HepG2 (cell line): ENCODE measurements at regions not wholly inside any gene's neighbourhood (a gene's known extent, or its start where the extent isn't known, plus 50 kb on each side); places are given as distances from the start of the nearest gene placed in this dataset.

Experiments used
- CREB3 ChIP-seq: sonication (generic); formaldehyde crosslinking; IDR thresholded peaks from 2 replicates; pipeline ENCODE4 v1.5.0; 2020; ENCODE audit warnings: missing genetic modification reagents
- FOSL1 ChIP-seq: sonication (generic); formaldehyde crosslinking; IDR thresholded peaks from 2 replicates; pipeline ENCODE4 v1.9.0; 2021; ENCODE audit warnings: missing genetic modification reagents, borderline replicate concordance
- GMEB1 ChIP-seq: sonication (generic); formaldehyde crosslinking; IDR thresholded peaks from 2 replicates; pipeline ENCODE4 v1.5.1; 2020; ENCODE audit warnings: missing genetic modification reagents, mild to moderate bottlenecking, borderline replicate concordance
- HOXA9 ChIP-seq: sonication (generic); formaldehyde crosslinking; IDR thresholded peaks from 2 replicates; pipeline ENCODE4 v1.8.1; 2022; ENCODE audit warnings: missing genetic modification reagents, mild to moderate bottlenecking, moderate library complexity, borderline replicate concordance
- ZNF546 ChIP-seq: sonication (generic); formaldehyde crosslinking; conservative IDR thresholded peaks from 2 replicates; pipeline ENCODE4 v1.8.1; 2023; ENCODE audit warnings: mild to moderate bottlenecking, missing genetic modification reagents
- ZNF547 ChIP-seq: sonication (generic); formaldehyde crosslinking; IDR thresholded peaks from 2 replicates; pipeline ENCODE4 v1.5.1; 2020; ENCODE audit warnings: mild to moderate bottlenecking, missing genetic modification reagents
- TF ChIP-seq, protein P1 (sequence below): sonication (generic); formaldehyde crosslinking; IDR thresholded peaks from 2 replicates; pipeline ENCODE4 v1.4.0; 2020; ENCODE audit warnings: missing genetic modification reagents, borderline replicate concordance

DNA sequence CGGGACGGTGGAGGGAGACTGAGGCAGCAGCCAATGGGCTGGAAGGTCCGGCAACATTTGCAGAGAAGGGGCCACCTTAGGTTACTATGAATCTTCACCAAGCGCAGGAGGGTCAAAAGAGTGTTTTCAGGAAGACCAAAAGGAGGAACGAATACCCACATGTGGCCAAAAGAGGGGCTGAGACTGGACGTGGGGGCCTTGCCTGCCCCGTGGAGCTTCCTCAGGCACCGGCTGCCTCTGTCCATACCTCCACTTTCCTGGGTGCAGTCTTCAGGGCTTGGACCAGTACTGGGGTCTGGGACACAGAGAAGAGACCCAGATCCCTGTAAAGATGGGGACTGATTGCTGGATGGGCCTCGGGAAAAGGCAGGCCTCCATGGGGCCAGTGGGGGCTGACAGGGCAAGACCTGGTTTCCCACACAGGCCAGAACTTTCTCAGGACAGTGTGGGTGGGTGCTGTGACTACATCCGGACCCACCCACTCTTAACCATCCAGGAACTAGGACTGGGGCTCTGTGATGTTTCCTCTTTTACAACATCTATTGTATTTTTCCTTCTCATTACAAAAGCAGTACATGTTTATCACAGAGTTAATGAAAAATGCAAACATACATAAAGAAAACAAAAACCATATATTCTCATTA, 294.7 kb downstream of the ZSWIM6 start (continued):
- TF ChIP-seq CREB3 (CRISPR knock-in tag): no peak
- TF ChIP-seq ZNF546 (CRISPR knock-in tag): no peak
- TF ChIP-seq ZNF547 (CRISPR knock-in tag): no peak
- TF ChIP-seq, protein P1, sequence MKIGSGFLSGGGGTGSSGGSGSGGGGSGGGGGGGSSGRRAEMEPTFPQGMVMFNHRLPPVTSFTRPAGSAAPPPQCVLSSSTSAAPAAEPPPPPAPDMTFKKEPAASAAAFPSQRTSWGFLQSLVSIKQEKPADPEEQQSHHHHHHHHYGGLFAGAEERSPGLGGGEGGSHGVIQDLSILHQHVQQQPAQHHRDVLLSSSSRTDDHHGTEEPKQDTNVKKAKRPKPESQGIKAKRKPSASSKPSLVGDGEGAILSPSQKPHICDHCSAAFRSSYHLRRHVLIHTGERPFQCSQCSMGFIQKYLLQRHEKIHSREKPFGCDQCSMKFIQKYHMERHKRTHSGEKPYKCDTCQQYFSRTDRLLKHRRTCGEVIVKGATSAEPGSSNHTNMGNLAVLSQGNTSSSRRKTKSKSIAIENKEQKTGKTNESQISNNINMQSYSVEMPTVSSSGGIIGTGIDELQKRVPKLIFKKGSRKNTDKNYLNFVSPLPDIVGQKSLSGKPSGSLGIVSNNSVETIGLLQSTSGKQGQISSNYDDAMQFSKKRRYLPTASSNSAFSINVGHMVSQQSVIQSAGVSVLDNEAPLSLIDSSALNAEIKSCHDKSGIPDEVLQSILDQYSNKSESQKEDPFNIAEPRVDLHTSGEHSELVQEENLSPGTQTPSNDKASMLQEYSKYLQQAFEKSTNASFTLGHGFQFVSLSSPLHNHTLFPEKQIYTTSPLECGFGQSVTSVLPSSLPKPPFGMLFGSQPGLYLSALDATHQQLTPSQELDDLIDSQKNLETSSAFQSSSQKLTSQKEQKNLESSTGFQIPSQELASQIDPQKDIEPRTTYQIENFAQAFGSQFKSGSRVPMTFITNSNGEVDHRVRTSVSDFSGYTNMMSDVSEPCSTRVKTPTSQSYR (CRISPR knock-in tag): no peak
- TF ChIP-seq FOSL1 (CRISPR knock-in tag): no peak
- no peak for TF ChIP-seq HOXA9 (CRISPR knock-in tag)
- TF ChIP-seq GMEB1 (CRISPR knock-in tag): no peak
- TF ChIP-seq, all 625 proteins: peak for 0
